Hindlimb muscle (tissue), 1 donor: ENCODE measurements at regions not wholly inside any gene's neighbourhood (a gene's known extent, or its start where the extent isn't known, plus 50 kb on each side); places are given as distances from the start of the nearest gene placed in this dataset.

Experiments used
- DNase-seq: peaks from one replicate; pipeline ENCODE4 v3.0.0-alpha.2; 2013

GRCh38 chr15:25947323-25948314, 84.5 kb upstream of the ATP10A start:
- DNase-seq = no peak

- no peak for DNase-seq
Measured at GRCh38 chr15:25946241-25946805, 83.2 kb upstream of the ATP10A start.

GRCh38 chr15:25944386-25944785, 81.3 kb upstream of the ATP10A start:
- no peak for DNase-seq

GRCh38 chr15:25943831-25944230, 80.7 kb upstream of the ATP10A start:
- no peak for DNase-seq

- no peak for DNase-seq
Measured at GRCh38 chr15:25939122-25939521, 76.0 kb upstream of the ATP10A start.

- no peak for DNase-seq
Measured at GRCh38 chr15:25937796-25938195, 74.7 kb upstream of the ATP10A start.

GRCh38 chr15:25936004-25936403, 72.9 kb upstream of the ATP10A start:
- no peak for DNase-seq

GRCh38 chr15:25933456-25934158, 70.5 kb upstream of the ATP10A start:
- peak; percentile 87 for DNase-seq

- peak; percentile 28 for DNase-seq
Measured at GRCh38 chr15:25932696-25933095, 69.6 kb upstream of the ATP10A start.

- no peak for DNase-seq
Measured at GRCh38 chr15:25931851-25932250, 68.7 kb upstream of the ATP10A start.

- DNase-seq = no peak
Measured at GRCh38 chr15:25930931-25931330, 67.8 kb upstream of the ATP10A start.
